ENCODE measurements at regions not wholly inside any gene's neighbourhood (a gene's known extent, or its start where the extent isn't known, plus 50 kb on each side); places are given as distances from the start of the nearest gene placed in this dataset.

GRCh38 chr14:98345161-98345560 is 926.8 kb downstream of the BCL11B start:
- Histone ChIP-seq H2BK12ac (ENCODE audit: low read length) (no peak overlapping the region), H3K18ac (ENCODE audit: low read length) (no peak overlapping the region), H3K4ac (ENCODE audit: low read length) (no peak overlapping the region), H3K27me3 (ENCODE audit: control insufficient read depth in 3 of 3, insufficient read depth in 3 of 3, low read depth in 1 of 3, low read length in 3 of 3) (peaks cover 0 to 3% (median 0%) of the 10 kb centered on the region in 3 experiments), H3K14ac (ENCODE audit: low read length) (no peak overlapping the region), H3K9me3 (replicated peaks in 1 of 2; ENCODE audit: control insufficient read depth in 2 of 2, insufficient read depth in 1 of 2, low read depth in 1 of 2, low read length in 2 of 2) (no peaks in the 10 kb centered on the region), H2BK120ac (ENCODE audit: low read depth, low read length) (no peak overlapping the region), H3K4me3 (ENCODE audit: low read length in 2 of 2) (no peak overlapping the region), H3K9ac (ENCODE audit: low read depth, low read length, poor library complexity) (no peak overlapping the region), H2BK5ac (ENCODE audit: low read length) (no peak overlapping the region), H3K36me3 (replicated peaks in 1 of 2; ENCODE audit: control insufficient read depth in 2 of 2, insufficient read depth in 2 of 2, low read length in 2 of 2) (no peaks in the 10 kb centered on the region), H2AK5ac (ENCODE audit: low read depth, low read length) (no peak overlapping the region), H2AFZ (ENCODE audit: low read length) (no peak overlapping the region), H3K23ac (ENCODE audit: low read depth, low read length, poor library complexity) (no peak overlapping the region), H3K27ac (replicated peaks; ENCODE audit: low read length) (no peak overlapping the region), H2BK15ac (ENCODE audit: low read length) (no peak overlapping the region), H4K91ac (ENCODE audit: low read depth, low read length, poor library complexity) (no peak overlapping the region), H3K4me2 (ENCODE audit: insufficient read depth, low read length, poor library complexity, severe bottlenecking) (no peak overlapping the region), H4K8ac (ENCODE audit: low read depth, low read length) (no peak overlapping the region), H3K4me1 (ENCODE audit: control insufficient read depth in 2 of 2, insufficient read depth in 1 of 2, low read depth in 1 of 2, low read length in 2 of 2) (peaks cover 0 to 2% of the 10 kb centered on the region in 2 donors), H3K79me1 (ENCODE audit: low read depth, low read length) (no peaks in the 10 kb centered on the region)
- no peak for DNase-seq (ENCODE audit: low spot score)
- no CpG with 5 or more reads among the region's 5 CpGs for WGBS, 2 donors (ENCODE audit: extremely low coverage in 2 of 2, insufficient read length in 2 of 2, insufficient replicate concordance in 1 of 2)

- Histone ChIP-seq H3K27ac (replicated peaks; ENCODE audit: low read length) (no peak overlapping the region), H3K4me2 (ENCODE audit: insufficient read depth, low read length, poor library complexity, severe bottlenecking) (no peak overlapping the region), H2BK5ac (ENCODE audit: low read length) (no peak overlapping the region)
Measured at GRCh38 chr14:98347686-98348085, 924.3 kb downstream of the BCL11B start.

GRCh38 chr14:98348505-98348904 is 923.5 kb downstream of the BCL11B start:
- WGBS, 2 donors (ENCODE audit: extremely low coverage in 2 of 2, insufficient read length in 2 of 2, insufficient replicate concordance in 1 of 2): no CpG with 5 or more reads among the region's 3 CpGs
- Histone ChIP-seq H3K27ac (replicated peaks; ENCODE audit: low read length) (no peak overlapping the region), H3K4me3 (ENCODE audit: low read length in 2 of 2) (no peak overlapping the region)

More at GRCh38 chr14:98347686-98348085, 924.3 kb downstream of the BCL11B start:
- H3K27me3 ChIP-seq (ENCODE audit: control insufficient read depth in 3 of 3, insufficient read depth in 3 of 3, low read depth in 1 of 3, low read length in 3 of 3): peaks cover 0 to 3% (median 0%) of the 10 kb centered on the region in 3 experiments
- no peak overlapping the region for H3K23ac ChIP-seq (ENCODE audit: low read depth, low read length, poor library complexity)
- no peak overlapping the region for H3K18ac ChIP-seq (ENCODE audit: low read length)
- H2AFZ ChIP-seq (ENCODE audit: low read length): no peak overlapping the region
- H3K9me3 ChIP-seq (replicated peaks in 1 of 2; ENCODE audit: control insufficient read depth in 2 of 2, insufficient read depth in 1 of 2, low read depth in 1 of 2, low read length in 2 of 2): no peaks in the 10 kb centered on the region
- H3K4me3 ChIP-seq (ENCODE audit: low read length in 2 of 2): no peak overlapping the region
- H2BK120ac ChIP-seq (ENCODE audit: low read depth, low read length): no peak overlapping the region
- no CpG with 5 or more reads among the region's 7 CpGs for WGBS, 2 donors (ENCODE audit: extremely low coverage in 2 of 2, insufficient read length in 2 of 2, insufficient replicate concordance in 1 of 2)
- H2AK5ac ChIP-seq (ENCODE audit: low read depth, low read length): no peak overlapping the region
- no peak overlapping the region for H4K91ac ChIP-seq (ENCODE audit: low read depth, low read length, poor library complexity)
- no peak overlapping the region for H3K9ac ChIP-seq (ENCODE audit: low read depth, low read length, poor library complexity)
- no peak for DNase-seq (ENCODE audit: low spot score)
- no peak overlapping the region for H3K4ac ChIP-seq (ENCODE audit: low read length)
- no peak overlapping the region for H2BK12ac ChIP-seq (ENCODE audit: low read length)
- peaks cover 0 to 4% of the 10 kb centered on the region in 2 donors for H3K4me1 ChIP-seq (ENCODE audit: control insufficient read depth in 2 of 2, insufficient read depth in 1 of 2, low read depth in 1 of 2, low read length in 2 of 2)
- H3K36me3 ChIP-seq (replicated peaks in 1 of 2; ENCODE audit: control insufficient read depth in 2 of 2, insufficient read depth in 2 of 2, low read length in 2 of 2): no peaks in the 10 kb centered on the region
- H3K79me1 ChIP-seq (ENCODE audit: low read depth, low read length): no peaks in the 10 kb centered on the region
- no peak overlapping the region for H3K14ac ChIP-seq (ENCODE audit: low read length)
- no peak overlapping the region for H2BK15ac ChIP-seq (ENCODE audit: low read length)
- no peak overlapping the region for H4K8ac ChIP-seq (ENCODE audit: low read depth, low read length)

GRCh38 chr14:98350213-98350612 is 921.8 kb downstream of the BCL11B start:
- Histone ChIP-seq H3K4me1 (ENCODE audit: control insufficient read depth in 2 of 2, insufficient read depth in 1 of 2, low read depth in 1 of 2, low read length in 2 of 2) (peaks cover 0 to 4% of the 10 kb centered on the region in 2 donors), H2BK5ac (ENCODE audit: low read length) (no peak overlapping the region), H2AK5ac (ENCODE audit: low read depth, low read length) (no peak overlapping the region), H3K4ac (ENCODE audit: low read length) (no peak overlapping the region), H3K4me3 (ENCODE audit: low read length in 2 of 2) (no peak overlapping the region), H3K79me1 (ENCODE audit: low read depth, low read length) (no peaks in the 10 kb centered on the region), H3K9me3 (replicated peaks in 1 of 2; ENCODE audit: control insufficient read depth in 2 of 2, insufficient read depth in 1 of 2, low read depth in 1 of 2, low read length in 2 of 2) (no peaks in the 10 kb centered on the region), H4K8ac (ENCODE audit: low read depth, low read length) (no peak overlapping the region), H3K14ac (ENCODE audit: low read length) (no peak overlapping the region), H2AFZ (ENCODE audit: low read length) (no peak overlapping the region), H3K9ac (ENCODE audit: low read depth, low read length, poor library complexity) (no peak overlapping the region), H3K18ac (ENCODE audit: low read length) (no peak overlapping the region), H3K36me3 (replicated peaks in 1 of 2; ENCODE audit: control insufficient read depth in 2 of 2, insufficient read depth in 2 of 2, low read length in 2 of 2) (no peaks in the 10 kb centered on the region), H2BK120ac (ENCODE audit: low read depth, low read length) (no peak overlapping the region), H2BK12ac (ENCODE audit: low read length) (no peak overlapping the region), H3K27me3 (ENCODE audit: control insufficient read depth in 3 of 3, insufficient read depth in 3 of 3, low read depth in 1 of 3, low read length in 3 of 3) (peaks cover 0 to 3% (median 0%) of the 10 kb centered on the region in 3 experiments), H2BK15ac (ENCODE audit: low read length) (no peak overlapping the region), H3K4me2 (ENCODE audit: insufficient read depth, low read length, poor library complexity, severe bottlenecking) (no peak overlapping the region), H3K23ac (ENCODE audit: low read depth, low read length, poor library complexity) (no peak overlapping the region), H4K91ac (ENCODE audit: low read depth, low read length, poor library complexity) (no peak overlapping the region), H3K27ac (replicated peaks; ENCODE audit: low read length) (no peak overlapping the region)
- no CpG with 5 or more reads among the region's 2 CpGs for WGBS, 2 donors (ENCODE audit: extremely low coverage in 2 of 2, insufficient read length in 2 of 2, insufficient replicate concordance in 1 of 2)
- DNase-seq (ENCODE audit: low spot score): no peak

More at GRCh38 chr14:98348505-98348904, 923.5 kb downstream of the BCL11B start:
- no peak overlapping the region for H3K23ac ChIP-seq (ENCODE audit: low read depth, low read length, poor library complexity)
- no peak overlapping the region for H3K4ac ChIP-seq (ENCODE audit: low read length)
- no peaks in the 10 kb centered on the region for H3K9me3 ChIP-seq (replicated peaks in 1 of 2; ENCODE audit: control insufficient read depth in 2 of 2, insufficient read depth in 1 of 2, low read depth in 1 of 2, low read length in 2 of 2)
- no peak overlapping the region for H3K18ac ChIP-seq (ENCODE audit: low read length)
- H3K4me2 ChIP-seq (ENCODE audit: insufficient read depth, low read length, poor library complexity, severe bottlenecking): no peak overlapping the region
- no peak overlapping the region for H2BK120ac ChIP-seq (ENCODE audit: low read depth, low read length)
- no peak overlapping the region for H2BK12ac ChIP-seq (ENCODE audit: low read length)
- H4K91ac ChIP-seq (ENCODE audit: low read depth, low read length, poor library complexity): no peak overlapping the region
- H3K14ac ChIP-seq (ENCODE audit: low read length): no peak overlapping the region
- no peak overlapping the region for H4K8ac ChIP-seq (ENCODE audit: low read depth, low read length)
- H2BK5ac ChIP-seq (ENCODE audit: low read length): no peak overlapping the region
- no peaks in the 10 kb centered on the region for H3K36me3 ChIP-seq (replicated peaks in 1 of 2; ENCODE audit: control insufficient read depth in 2 of 2, insufficient read depth in 2 of 2, low read length in 2 of 2)
- H3K9ac ChIP-seq (ENCODE audit: low read depth, low read length, poor library complexity): no peak overlapping the region
- H3K79me1 ChIP-seq (ENCODE audit: low read depth, low read length): no peaks in the 10 kb centered on the region
- H3K27me3 ChIP-seq (ENCODE audit: control insufficient read depth in 3 of 3, insufficient read depth in 3 of 3, low read depth in 1 of 3, low read length in 3 of 3): peaks cover 0 to 3% (median 0%) of the 10 kb centered on the region in 3 experiments
- H2AFZ ChIP-seq (ENCODE audit: low read length): no peak overlapping the region
- no peak overlapping the region for H2AK5ac ChIP-seq (ENCODE audit: low read depth, low read length)
- H2BK15ac ChIP-seq (ENCODE audit: low read length): no peak overlapping the region
- DNase-seq (ENCODE audit: low spot score): no peak
- peaks cover 0 to 4% of the 10 kb centered on the region in 2 donors for H3K4me1 ChIP-seq (ENCODE audit: control insufficient read depth in 2 of 2, insufficient read depth in 1 of 2, low read depth in 1 of 2, low read length in 2 of 2)
